Liver (tissue), 3 donors: ENCODE measurements at regions not wholly inside any gene's neighbourhood (a gene's known extent, or its start where the extent isn't known, plus 50 kb on each side); places are given as distances from the start of the nearest gene placed in this dataset.

Source experiments
- CTCF ChIP-seq: fragments of 150-350 bp; IDR thresholded peaks from 2 replicates; pipeline ENCODE4 v1.5.1; 2017; ENCODE audit warnings: improper control_type of control experiment, low read depth, low read length; ENCODE audit not compliant: missing input control
- EGR1 ChIP-seq, 2 donors: IDR thresholded peaks; 2 replicates each; pipeline ENCODE4 v1.6.1; 2016 to 2018; ENCODE audit warnings: antibody characterized with exemption in 2 of 2, low read depth in 2 of 2
- GABPA ChIP-seq, 2 donors: IDR thresholded peaks in 1 of 2; conservative IDR thresholded peaks in 1 of 2; 2 replicates each; pipeline ENCODE4 v1.6.1; 2016; ENCODE audit warnings: antibody characterized with exemption in 2 of 2, mild to moderate bottlenecking in 1 of 2, moderate library complexity in 1 of 2
- MAX ChIP-seq: IDR thresholded peaks from 2 replicates; pipeline ENCODE4 v1.6.1; 2016; ENCODE audit warnings: antibody characterized with exemption
- SP1 ChIP-seq: IDR thresholded peaks from 2 replicates; pipeline ENCODE4 v1.6.1; 2018; ENCODE audit warnings: antibody characterized with exemption, mild to moderate bottlenecking
- TAF1 ChIP-seq: conservative IDR thresholded peaks from 2 replicates; pipeline ENCODE4 v1.6.1; 2016; ENCODE audit warnings: antibody characterized with exemption, mild to moderate bottlenecking
- TF ChIP-seq, protein P1 (sequence below): IDR thresholded peaks from 2 replicates; pipeline ENCODE4 v1.6.1; 2016; ENCODE audit warnings: antibody characterized with exemption
- TF ChIP-seq, protein P2 (sequence below): IDR thresholded peaks from 2 replicates; pipeline ENCODE4 v1.6.1; 2016; ENCODE audit warnings: antibody characterized with exemption, mild to moderate bottlenecking
- donor health status: healthy.
- donor health status: healthy.

- TF ChIP-seq CTCF (no peak), GABPA (IDR thresholded peaks at IDR 0.05 in 1 of 2, conservative IDR thresholded peaks at IDR 0.05 in 1 of 2) (no peak), EGR1 (IDR thresholded peaks at IDR 0.05; ENCODE audit: low read depth in 2 of 2) (no peak), MAX (no peak), SP1 (no peak), TAF1 (no peak)
- TF ChIP-seq, protein P1, sequence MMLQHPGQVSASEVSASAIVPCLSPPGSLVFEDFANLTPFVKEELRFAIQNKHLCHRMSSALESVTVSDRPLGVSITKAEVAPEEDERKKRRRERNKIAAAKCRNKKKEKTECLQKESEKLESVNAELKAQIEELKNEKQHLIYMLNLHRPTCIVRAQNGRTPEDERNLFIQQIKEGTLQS, result no peak
- TF ChIP-seq, protein P2, sequence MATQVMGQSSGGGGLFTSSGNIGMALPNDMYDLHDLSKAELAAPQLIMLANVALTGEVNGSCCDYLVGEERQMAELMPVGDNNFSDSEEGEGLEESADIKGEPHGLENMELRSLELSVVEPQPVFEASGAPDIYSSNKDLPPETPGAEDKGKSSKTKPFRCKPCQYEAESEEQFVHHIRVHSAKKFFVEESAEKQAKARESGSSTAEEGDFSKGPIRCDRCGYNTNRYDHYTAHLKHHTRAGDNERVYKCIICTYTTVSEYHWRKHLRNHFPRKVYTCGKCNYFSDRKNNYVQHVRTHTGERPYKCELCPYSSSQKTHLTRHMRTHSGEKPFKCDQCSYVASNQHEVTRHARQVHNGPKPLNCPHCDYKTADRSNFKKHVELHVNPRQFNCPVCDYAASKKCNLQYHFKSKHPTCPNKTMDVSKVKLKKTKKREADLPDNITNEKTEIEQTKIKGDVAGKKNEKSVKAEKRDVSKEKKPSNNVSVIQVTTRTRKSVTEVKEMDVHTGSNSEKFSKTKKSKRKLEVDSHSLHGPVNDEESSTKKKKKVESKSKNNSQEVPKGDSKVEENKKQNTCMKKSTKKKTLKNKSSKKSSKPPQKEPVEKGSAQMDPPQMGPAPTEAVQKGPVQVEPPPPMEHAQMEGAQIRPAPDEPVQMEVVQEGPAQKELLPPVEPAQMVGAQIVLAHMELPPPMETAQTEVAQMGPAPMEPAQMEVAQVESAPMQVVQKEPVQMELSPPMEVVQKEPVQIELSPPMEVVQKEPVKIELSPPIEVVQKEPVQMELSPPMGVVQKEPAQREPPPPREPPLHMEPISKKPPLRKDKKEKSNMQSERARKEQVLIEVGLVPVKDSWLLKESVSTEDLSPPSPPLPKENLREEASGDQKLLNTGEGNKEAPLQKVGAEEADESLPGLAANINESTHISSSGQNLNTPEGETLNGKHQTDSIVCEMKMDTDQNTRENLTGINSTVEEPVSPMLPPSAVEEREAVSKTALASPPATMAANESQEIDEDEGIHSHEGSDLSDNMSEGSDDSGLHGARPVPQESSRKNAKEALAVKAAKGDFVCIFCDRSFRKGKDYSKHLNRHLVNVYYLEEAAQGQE, result no peak
Observed at GRCh38 chr13:50408068-50408467, 392.8 kb downstream of the KCNRG start.
